ENCODE measurements at regions not wholly inside any gene's neighbourhood (a gene's known extent, or its start where the extent isn't known, plus 50 kb on each side); places are given as distances from the start of the nearest gene placed in this dataset.

DNA sequence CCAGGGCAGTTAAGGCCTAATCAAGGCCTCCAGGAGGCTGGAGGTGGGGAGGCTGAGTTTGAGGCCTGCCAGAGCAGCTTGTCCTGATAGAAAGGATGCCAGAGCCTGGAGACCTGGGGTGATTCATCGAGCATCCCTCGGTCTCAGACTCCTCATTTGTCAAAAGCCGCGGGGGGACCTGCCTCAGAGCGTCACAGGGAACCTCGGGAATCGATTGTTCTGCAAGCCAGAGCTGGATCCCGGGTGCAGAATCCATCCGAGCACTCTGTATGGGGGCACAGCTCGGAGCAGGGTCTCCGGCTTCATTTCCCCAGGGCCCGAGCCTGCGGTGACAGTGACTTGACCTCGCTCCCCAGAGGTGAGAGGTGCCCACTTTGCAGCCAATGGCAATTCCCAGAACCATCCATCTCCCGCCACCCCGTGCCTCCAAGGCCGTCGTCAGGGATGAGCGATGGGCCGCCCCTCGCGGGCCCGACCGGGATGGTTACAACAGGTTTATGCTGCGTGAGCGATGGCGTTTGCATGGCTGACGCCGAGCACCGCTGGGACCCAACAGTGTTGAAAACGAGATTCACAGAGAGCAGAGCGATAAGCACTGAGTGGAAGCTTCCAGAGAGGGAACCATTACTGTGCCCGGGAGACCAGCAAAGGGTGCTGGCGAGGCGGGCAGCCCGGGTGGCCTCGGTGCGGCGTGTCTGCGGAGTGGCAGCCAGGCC, 117.1 kb upstream of the GSE1 start:
- H3K4me3 ChIP-seq (ENCODE audit: low read depth, low read length): no peak overlapping the region
- H3K36me3 ChIP-seq (ENCODE audit: control insufficient read depth, insufficient read depth, low read length): no peaks in the 10 kb centered on the region
- H3K27me3 ChIP-seq (ENCODE audit: control insufficient read depth, insufficient read depth, low read length): no peaks in the 10 kb centered on the region
- FAIRE-seq: no peak
- no peak for DNase-seq (ENCODE audit: low read depth)
- TF ChIP-seq CTCF (IDR thresholded peaks at IDR 0.05; ENCODE audit: insufficient read depth, low read length, severe bottlenecking): no peak

- Histone ChIP-seq H3K4me3 (ENCODE audit: low read depth, low read length) (no peak overlapping the region), H3K36me3 (ENCODE audit: control insufficient read depth, insufficient read depth, low read length) (no peaks in the 10 kb centered on the region), H3K27me3 (ENCODE audit: control insufficient read depth, insufficient read depth, low read length) (no peaks in the 10 kb centered on the region)
- TF ChIP-seq CTCF (IDR thresholded peaks at IDR 0.05; ENCODE audit: insufficient read depth, low read length, severe bottlenecking): no peak
- FAIRE-seq (no peak), DNase-seq (ENCODE audit: low read depth) (no peak)
These were observed 115.4 kb upstream of the GSE1 start for GRCh38 chr16:85497622-85498314.

DNA sequence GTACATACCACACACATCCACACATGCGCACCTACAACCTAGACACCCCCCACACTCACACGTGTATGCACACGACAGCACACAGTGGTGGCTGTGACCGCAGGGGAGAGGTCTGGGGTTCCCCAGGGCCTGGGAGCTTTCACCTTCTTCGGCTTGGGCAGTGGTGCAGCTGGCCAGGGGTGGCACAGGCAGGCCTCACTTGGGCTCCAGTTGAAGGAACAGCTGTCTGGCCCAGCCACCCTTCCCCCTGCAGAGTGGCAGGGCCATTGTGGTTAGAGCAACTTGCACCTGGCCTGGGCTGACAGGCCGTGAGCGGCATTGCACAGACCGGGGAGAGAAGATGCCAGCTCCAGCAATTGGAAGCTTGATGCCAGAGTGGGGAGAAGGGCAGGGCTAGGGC, 114.5 kb upstream of the GSE1 start:
- no peak for DNase-seq (ENCODE audit: low read depth)
- FAIRE-seq: no peak
- H3K4me3 ChIP-seq (ENCODE audit: low read depth, low read length): no peak overlapping the region
- H3K27me3 ChIP-seq (ENCODE audit: control insufficient read depth, insufficient read depth, low read length): no peaks in the 10 kb centered on the region
- no peaks in the 10 kb centered on the region for H3K36me3 ChIP-seq (ENCODE audit: control insufficient read depth, insufficient read depth, low read length)
- TF ChIP-seq CTCF (IDR thresholded peaks at IDR 0.05; ENCODE audit: insufficient read depth, low read length, severe bottlenecking): no peak

DNA sequence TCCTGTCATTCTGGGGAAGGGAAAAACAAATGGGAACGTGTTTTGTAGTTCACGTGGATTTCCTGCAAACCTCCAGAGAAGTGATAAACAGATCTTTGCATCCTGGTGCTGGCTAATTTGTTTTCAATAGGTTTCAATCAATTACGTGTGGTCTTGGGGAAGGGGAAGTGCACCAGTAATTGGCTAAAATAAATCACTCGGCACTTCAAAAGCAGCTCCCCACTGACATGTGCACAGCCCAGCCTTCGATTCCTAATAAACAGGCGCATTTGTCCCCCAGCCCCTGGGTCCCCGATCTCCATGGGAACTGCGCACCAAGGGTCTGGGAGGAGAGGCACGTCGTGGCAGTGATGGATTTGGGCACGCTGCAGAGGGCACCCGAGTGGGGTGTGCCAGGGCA, 112.9 kb upstream of the GSE1 start:
- H3K27me3 ChIP-seq (ENCODE audit: control insufficient read depth, insufficient read depth, low read length): no peaks in the 10 kb centered on the region
- FAIRE-seq: no peak
- H3K36me3 ChIP-seq (ENCODE audit: control insufficient read depth, insufficient read depth, low read length): no peaks in the 10 kb centered on the region
- no peak for DNase-seq (ENCODE audit: low read depth)
- H3K4me3 ChIP-seq (ENCODE audit: low read depth, low read length): no peak overlapping the region
- TF ChIP-seq CTCF (IDR thresholded peaks at IDR 0.05; ENCODE audit: insufficient read depth, low read length, severe bottlenecking): no peak

GRCh38 chr16:85501900-85502299, 111.2 kb upstream of the GSE1 start:
- FAIRE-seq (no peak), DNase-seq (ENCODE audit: low read depth) (no peak)
- Histone ChIP-seq H3K36me3 (ENCODE audit: control insufficient read depth, insufficient read depth, low read length) (no peaks in the 10 kb centered on the region), H3K27me3 (ENCODE audit: control insufficient read depth, insufficient read depth, low read length) (no peaks in the 10 kb centered on the region), H3K4me3 (ENCODE audit: low read depth, low read length) (no peak overlapping the region)
- no peak for TF ChIP-seq CTCF (IDR thresholded peaks at IDR 0.05; ENCODE audit: insufficient read depth, low read length, severe bottlenecking)

Measured in bronchial epithelial cell (primary cell).